Inferior parietal cortex (tissue), 1 donor: ENCODE measurements at regions not wholly inside any gene's neighbourhood (a gene's known extent, or its start where the extent isn't known, plus 50 kb on each side); places are given as distances from the start of the nearest gene placed in this dataset.
"Not testable (repeated sequence)": the region's sequence is repeated elsewhere in the genome, so short reads cannot be mapped to it uniquely, and the experiment has no call there.

Experiments
- DNase-seq: peaks from one replicate; pipeline ENCODE4 v3.0.0-alpha.2; 2016; ENCODE audit errors: extremely low spot score

GRCh38 chr4:34432706-34433105, 1811.6 kb downstream of the ARAP2 start:
- no peak for DNase-seq

DNA sequence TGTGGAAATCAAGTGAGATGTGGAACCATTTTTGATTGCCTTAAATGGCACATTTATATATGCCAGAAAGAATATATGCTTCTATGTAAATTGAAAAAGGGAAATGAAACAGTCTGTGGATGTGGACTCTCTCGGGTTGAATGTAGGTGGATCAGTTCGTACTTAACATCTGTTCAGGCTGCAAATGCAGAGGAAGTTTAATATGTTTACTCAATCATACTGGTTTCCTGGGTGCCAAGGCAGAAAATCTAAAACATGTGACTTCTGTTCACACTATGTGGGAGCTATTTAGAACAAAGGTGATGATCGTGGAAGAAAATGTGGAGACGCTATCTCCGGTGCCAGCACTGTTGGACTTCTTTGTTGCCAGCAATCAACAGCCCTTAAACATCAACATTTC, 1809.9 kb downstream of the ARAP2 start:
- DNase-seq, result peak; percentile 8

DNA sequence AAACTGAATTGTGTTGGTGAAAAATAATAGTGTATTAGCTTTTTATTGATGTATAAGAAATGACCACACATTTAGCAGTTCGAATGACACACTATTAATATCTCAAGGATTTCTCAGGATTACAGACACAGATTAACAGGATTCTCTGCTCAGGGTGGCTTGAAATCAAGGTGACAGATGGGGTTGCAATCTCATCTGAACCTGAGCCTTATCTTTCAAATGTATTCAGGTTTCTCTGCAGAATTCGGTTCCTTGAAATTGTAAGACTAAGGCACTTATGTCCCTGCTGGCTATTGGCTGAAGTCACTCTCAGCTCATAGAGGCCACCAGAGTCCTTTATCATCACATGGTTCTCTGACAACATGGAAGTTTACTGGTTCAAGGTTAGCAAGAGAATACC, 1780.1 kb downstream of the ARAP2 start:
- DNase-seq, result no peak

GRCh38 chr4:34466411-34466810, 1777.9 kb downstream of the ARAP2 start:
- no peak for DNase-seq

DNA sequence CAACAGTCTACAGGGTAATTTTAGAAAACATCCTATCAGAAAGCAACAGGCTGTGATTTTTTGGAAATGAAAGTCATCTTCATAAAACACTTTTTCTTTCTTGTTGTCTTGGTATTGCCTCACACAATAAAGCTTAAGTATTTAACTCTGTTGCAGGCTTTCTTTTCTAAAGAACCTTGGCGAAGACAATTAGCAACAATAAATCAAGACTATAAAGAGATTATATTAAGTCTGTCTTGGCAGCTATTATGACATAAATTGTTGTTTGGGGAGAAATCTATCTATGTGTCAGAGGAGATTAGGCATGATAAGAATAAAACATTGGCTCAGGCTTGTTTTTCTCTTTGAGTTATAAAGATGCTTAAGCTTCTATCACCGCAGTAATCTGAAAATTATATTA, 1774.8 kb downstream of the ARAP2 start:
- no peak for DNase-seq

- no peak for DNase-seq
Observed at GRCh38 chr4:34485252-34485651, 1759.1 kb downstream of the ARAP2 start.

DNA sequence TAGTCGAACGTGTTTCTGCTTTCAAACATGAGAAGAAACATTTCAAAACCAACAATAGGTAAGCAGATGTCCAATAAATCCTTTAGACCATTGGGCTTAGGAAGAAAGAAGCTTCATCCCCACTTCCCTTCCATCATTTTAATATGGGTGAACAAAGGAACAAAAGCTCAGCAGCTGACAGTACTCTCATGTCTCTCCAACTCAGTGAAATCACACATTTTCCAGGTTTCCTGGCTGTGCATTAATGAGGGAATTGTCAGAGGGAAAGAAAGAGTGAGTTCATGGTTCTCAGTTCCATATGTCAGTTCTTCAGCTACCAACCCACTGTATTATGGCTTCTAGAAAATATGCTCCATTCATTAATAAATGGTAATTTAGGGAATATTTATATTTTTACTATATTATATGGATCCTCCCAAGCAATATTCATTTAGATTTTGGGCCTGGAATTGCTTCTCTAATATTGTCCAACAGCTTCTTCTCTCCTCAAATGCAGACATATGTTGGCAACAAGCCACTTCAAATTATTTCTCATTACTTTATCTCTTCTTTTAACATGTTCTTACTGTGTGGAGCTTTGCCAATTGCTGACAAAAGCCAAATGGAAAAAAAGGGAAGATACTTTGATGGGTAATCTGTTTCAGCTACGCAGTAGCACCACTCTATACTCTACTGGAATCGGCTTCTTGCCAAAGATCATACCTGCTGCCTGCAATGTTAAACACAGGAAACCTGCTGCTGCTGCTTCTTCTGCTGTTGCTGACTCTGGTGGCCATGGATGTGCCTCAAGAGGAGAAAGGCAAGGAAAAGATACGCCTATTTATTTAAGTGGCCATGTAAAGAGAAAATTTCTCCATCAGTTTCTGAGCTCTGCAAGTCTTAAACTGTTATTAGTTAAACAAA, 1757.6 kb downstream of the ARAP2 start:
- no peak for DNase-seq

DNA sequence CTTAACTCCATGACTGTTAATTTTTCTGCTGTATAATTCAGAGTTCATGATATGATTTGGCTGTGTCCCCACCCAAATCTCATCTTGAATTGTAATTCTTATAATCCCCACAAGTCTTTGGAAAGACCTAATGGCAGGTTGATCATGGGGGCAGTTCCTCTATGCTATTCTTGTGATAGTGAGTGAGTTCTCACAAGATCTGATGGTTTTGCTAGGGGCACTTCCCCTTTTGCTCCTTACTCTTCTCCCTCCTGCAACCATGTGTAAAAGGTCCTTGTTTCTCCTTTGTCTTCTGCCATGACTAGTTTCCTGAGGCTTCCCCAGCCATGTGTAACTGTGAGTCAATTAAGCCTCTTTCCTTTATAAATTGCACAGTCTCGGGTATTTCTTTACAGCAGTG, 1751.9 kb downstream of the ARAP2 start:
- DNase-seq, result no peak

DNA sequence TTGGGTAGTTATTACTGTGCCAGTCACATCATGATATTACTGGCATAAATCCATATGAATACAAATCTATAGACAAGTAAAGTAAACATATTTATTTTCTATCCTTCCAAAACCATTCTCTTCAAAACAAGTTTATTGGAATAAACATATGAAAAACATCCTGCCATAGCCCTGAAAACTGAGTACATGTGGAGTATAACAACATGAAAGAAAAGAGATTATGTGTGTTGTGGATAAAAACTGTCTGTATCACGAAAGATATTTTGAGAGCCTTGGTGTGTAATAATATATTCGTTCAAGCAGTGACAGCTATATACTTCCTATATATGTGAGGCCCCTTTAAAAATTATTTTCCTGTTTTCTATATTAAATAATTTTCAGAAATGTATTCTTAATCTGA, 1742.2 kb downstream of the ARAP2 start:
- no peak for DNase-seq

DNA sequence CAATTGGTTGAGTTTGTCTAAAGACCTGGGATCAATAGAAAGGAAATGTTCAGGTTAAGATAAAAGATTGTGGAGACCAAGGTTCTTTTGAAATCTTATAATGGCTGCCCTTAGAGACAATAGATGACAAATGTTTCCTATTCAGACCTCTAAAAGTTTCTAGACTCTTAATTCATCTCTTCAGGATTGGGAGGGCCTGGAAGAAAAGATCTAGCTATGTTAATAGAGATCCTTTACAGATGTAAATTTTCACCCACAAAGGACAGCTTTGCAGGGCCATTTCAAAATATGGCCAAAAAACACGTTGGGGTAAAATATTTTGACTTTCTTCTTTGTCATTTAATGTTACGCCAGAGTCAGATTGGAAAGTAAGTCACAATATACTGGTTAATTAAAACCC, 1739.6 kb downstream of the ARAP2 start:
- DNase-seq, result not testable (repeated sequence)

- DNase-seq, result not testable (repeated sequence)
Observed at GRCh38 chr4:34506511-34507092, 1737.7 kb downstream of the ARAP2 start.

- no peak for DNase-seq
Observed at GRCh38 chr4:34512616-34513015, 1731.7 kb downstream of the ARAP2 start.

- no peak for DNase-seq
Observed at GRCh38 chr4:34516524-34516923, 1727.8 kb downstream of the ARAP2 start.

DNA sequence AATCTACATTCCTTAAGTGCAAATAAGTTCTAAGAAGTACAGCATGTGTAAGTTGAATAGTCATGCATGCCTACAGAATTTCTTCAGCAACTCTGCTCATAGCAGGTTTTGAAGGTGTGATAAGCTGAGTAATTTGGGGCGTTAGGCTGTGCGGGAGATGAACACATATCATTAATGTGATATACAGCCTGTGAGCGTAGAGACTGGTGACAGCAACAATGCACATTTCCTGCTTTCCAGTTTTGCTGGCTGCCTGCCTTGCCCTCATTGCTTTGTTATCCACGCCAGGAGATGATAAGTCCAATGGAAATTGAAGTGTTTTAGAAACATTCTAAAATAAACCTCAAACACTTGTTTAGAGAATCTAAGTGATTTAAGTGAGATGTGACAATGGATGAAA, 1709.4 kb downstream of the ARAP2 start:
- no peak for DNase-seq

- no peak for DNase-seq
Observed at GRCh38 chr4:34566091-34566490, 1678.2 kb downstream of the ARAP2 start.

- no peak for DNase-seq
Observed at GRCh38 chr4:34572026-34572425, 1672.3 kb downstream of the ARAP2 start.

DNA sequence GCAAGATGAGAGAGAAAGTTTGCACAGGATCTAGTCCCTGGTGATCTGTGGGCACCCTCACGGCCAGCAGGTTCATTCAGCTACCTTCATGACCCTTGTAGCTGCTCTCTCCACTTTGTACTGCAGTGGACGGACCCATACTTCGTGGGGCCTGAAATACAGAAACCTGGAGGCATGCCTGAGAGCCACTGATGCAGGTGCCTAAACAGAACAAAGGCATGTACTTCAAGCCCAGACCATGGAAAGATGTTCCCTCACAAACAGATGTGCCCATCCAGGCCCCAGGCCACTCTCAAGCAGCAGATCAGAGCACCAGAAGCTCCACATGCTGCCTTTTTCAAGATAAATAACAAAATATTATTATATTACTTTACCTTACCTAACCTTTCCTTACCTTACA, 1629.0 kb downstream of the ARAP2 start:
- DNase-seq, result no peak

- no peak for DNase-seq
Observed at GRCh38 chr4:34619531-34620162, 1624.7 kb downstream of the ARAP2 start.

- no peak for DNase-seq
Observed at GRCh38 chr4:34628471-34628870, 1615.8 kb downstream of the ARAP2 start.

DNA sequence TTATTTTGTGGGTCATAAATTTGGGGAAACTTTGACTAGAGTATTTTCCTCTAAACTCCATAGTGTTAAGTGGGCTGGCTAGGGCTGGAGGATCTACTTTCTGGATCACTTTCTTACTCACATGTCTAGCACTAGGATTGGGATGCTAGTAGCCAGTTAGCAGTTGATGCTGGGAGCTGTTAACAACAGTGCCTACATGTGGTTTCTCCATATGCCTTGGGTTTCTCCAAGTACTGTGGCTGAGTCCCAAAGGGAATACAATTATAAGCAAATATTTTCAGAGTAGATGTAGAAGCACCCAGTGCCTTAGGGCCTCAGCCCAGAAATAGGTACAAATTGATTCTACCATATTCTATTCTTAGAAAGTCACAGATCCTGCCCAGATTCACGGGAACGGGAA, 1614.9 kb downstream of the ARAP2 start:
- no peak for DNase-seq

DNA sequence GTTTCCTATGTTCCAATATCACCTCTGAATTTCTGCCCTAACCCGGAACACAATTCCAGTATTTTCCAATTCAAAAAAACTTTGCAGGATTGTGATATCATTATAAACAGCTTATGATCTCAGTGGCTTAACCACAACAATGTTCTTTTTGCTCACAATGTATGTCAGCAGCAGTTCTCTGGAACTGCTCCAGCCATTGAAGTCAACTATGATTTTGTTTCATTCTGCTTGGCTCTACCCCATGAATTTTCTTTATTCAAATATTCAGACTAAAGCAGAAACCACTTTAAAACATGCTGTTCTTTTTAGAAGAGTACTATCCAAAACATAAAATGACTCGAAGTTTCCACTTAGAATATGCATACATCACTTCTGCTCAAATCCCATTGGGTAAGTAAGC, 1611.1 kb downstream of the ARAP2 start:
- no peak for DNase-seq

GRCh38 chr4:34636623-34637022, 1607.7 kb downstream of the ARAP2 start:
- DNase-seq, result no peak

GRCh38 chr4:34643476-34643875, 1600.8 kb downstream of the ARAP2 start:
- no peak for DNase-seq
